DND-41 (cell line): ENCODE measurements at regions not wholly inside any gene's neighbourhood (a gene's known extent, or its start where the extent isn't known, plus 50 kb on each side); places are given as distances from the start of the nearest gene placed in this dataset.

ENCODE experiments used
- EZH2 ChIP-seq: IDR thresholded peaks from 3 replicates; pipeline ENCODE4 v1.6.1; 2012; ENCODE audit warnings: borderline replicate concordance, low read depth, mild to moderate bottlenecking, moderate library complexity, low read length, inconsistent platforms; ENCODE audit not compliant: severe bottlenecking
- TF ChIP-seq, protein P1 (sequence below): IDR thresholded peaks from 2 replicates; pipeline ENCODE4 v1.5.1; 2012; ENCODE audit warnings: borderline replicate concordance, low read length, moderate library complexity, mild to moderate bottlenecking; ENCODE audit not compliant: poor library complexity, severe bottlenecking; ENCODE audit errors: extremely low read depth

DNA sequence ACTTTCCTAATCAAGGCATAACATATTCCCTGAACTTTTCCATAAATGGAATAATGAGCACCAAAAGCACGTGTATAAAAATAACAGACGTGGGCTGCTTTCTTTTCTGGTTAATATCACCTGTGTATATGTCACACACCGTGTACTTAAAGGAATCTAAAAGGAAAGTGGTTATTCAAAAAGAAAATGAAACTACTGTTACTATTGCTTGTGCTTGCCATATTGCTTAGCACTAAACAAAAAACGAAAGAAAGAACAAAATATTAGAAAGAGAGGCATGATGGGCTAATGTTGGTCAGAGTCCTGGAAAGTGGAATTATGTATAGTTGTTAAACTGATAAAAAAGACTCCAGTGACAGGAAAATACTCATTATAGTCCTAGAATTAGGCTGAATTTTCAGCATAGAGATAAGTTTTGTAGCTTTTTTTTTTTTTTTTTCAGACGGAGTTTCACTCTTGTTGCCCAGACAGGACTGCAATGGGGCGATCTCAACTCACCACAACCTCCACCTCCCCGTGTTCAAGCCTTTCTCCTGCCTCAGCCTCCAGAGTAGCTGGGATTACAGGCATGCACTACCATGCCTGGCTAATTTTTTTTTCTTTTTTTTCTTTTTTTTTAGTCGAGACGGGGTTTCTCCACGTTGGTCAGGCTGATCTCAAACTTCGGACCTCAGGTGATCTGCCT is 123.2 kb downstream of the PABPC4L start:
- TF ChIP-seq, protein P1, sequence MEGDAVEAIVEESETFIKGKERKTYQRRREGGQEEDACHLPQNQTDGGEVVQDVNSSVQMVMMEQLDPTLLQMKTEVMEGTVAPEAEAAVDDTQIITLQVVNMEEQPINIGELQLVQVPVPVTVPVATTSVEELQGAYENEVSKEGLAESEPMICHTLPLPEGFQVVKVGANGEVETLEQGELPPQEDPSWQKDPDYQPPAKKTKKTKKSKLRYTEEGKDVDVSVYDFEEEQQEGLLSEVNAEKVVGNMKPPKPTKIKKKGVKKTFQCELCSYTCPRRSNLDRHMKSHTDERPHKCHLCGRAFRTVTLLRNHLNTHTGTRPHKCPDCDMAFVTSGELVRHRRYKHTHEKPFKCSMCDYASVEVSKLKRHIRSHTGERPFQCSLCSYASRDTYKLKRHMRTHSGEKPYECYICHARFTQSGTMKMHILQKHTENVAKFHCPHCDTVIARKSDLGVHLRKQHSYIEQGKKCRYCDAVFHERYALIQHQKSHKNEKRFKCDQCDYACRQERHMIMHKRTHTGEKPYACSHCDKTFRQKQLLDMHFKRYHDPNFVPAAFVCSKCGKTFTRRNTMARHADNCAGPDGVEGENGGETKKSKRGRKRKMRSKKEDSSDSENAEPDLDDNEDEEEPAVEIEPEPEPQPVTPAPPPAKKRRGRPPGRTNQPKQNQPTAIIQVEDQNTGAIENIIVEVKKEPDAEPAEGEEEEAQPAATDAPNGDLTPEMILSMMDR = no peak
- no peak for TF ChIP-seq EZH2
